Kidney (tissue), 13 donors: ENCODE measurements at regions not wholly inside any gene's neighbourhood (a gene's known extent, or its start where the extent isn't known, plus 50 kb on each side); places are given as distances from the start of the nearest gene placed in this dataset.
A peak's percentile ranks its signal among the peaks of the same experiment; 100 is the strongest.

Source experiments
- DNase-seq, 5 donors: peaks; one replicate each; pipeline ENCODE4 v3.0.0-alpha.2; 2013 to 2020
- FAIRE-seq: peaks from 2 replicates; lab custom pipeline; 2012; peaks lifted over from hg19 to GRCh38; lab: Jason Lieb, UNC
- H3K27ac ChIP-seq, 2 donors: one replicate each; pipeline ENCODE4 v1.7.0; 2013; ENCODE audit warnings: low read depth in 2 of 2, low read length in 2 of 2, inconsistent platforms in 1 of 2
- H3K27me3 ChIP-seq: one replicate; pipeline ENCODE4 v1.7.1; 2013; ENCODE audit warnings: low read length, inconsistent platforms; ENCODE audit not compliant: control insufficient read depth, insufficient read depth
- H3K36me3 ChIP-seq, 3 donors: one replicate each; pipeline versions ENCODE4 v1.7.0 to v1.7.1; 2013; ENCODE audit warnings: low read length in 3 of 3, control low read depth in 1 of 3, inconsistent platforms in 1 of 3; ENCODE audit not compliant: insufficient read depth in 3 of 3, control insufficient read depth in 2 of 3
- H3K4me1 ChIP-seq, 3 donors: one replicate each; pipeline versions ENCODE4 v1.7.0 to v1.7.1; 2013; ENCODE audit warnings: low read length in 3 of 3, inconsistent platforms in 1 of 3, low read depth in 1 of 3; ENCODE audit not compliant: control insufficient read depth in 2 of 3, insufficient read depth in 2 of 3
- H3K4me3 ChIP-seq, 3 donors: one replicate each; pipeline versions ENCODE4 v1.7.0 to v1.8.1; 2013; ENCODE audit warnings: low read length in 3 of 3, control low read depth in 1 of 3, inconsistent platforms in 1 of 3
- H3K9ac ChIP-seq, 3 donors: one replicate each; pipeline versions ENCODE4 v1.7.0 to v1.7.1; 2013; ENCODE audit warnings: low read length in 3 of 3, control low read depth in 1 of 3, inconsistent platforms in 1 of 3
- H3K9me3 ChIP-seq, 3 donors: one replicate each; pipeline versions ENCODE4 v1.7.0 to v1.7.1; 2013; ENCODE audit warnings: low read length in 3 of 3, control low read depth in 1 of 3, inconsistent platforms in 1 of 3; ENCODE audit not compliant: control insufficient read depth in 2 of 3, insufficient read depth in 1 of 3
- CTCF ChIP-seq: IDR thresholded peaks from 3 replicates; pipeline ENCODE4 v1.5.1; 2012; ENCODE audit warnings: mild to moderate bottlenecking, moderate library complexity, borderline replicate concordance; ENCODE audit not compliant: insufficient read depth; ENCODE audit errors: extremely low read depth
- intact Hi-C: fragments of 100-400 bp; cut with DNase I; formaldehyde crosslinking; loops from one replicate; pipeline ENCODE4 v1.11.1; 2022
- donor health status: control.
- donor health status: control.
- donor health status: control.
- donor health status: control.
- donor health status: control.
- donor health status: DM: yes; HTN: yes; CAD: no.
- donor health status: Normal renal cell carcinoma (clear cell type).

DNA sequence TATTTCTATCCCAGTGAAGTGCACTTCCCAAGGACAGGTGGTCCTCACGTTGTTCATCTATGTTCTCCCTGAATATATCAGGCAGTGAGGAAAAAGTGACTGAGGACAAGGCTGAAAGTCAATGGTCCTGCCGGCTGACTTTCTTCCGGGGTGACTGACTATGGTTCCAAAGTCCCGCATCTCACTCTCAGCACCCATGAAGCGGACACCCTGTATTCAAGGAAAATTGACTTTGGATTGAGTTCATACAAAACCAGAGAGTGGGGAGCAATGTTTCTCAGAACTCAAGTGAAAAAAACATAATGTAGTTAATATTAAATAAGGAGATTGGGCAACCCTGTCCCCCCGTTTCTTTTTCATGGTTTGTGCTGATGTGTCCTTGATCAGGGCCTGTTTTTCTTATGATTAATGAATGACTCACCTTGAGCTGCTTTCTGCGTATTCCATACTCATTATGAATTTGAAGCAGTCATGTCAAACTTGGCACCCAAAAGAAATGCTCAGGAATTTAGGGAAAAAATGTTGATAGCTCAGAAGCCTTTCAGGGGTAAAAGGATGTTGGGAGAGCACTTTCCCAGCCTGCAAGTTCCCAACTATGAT is 184.0 kb downstream of the CYLD start:
- DNase-seq (no peak), FAIRE-seq (no peak)
- Histone ChIP-seq H3K4me1 (peaks cover 0 to 24% (median 10%) of the 10 kb centered on the region in 3 donors), H3K27me3 (no peaks in the 10 kb centered on the region), H3K9ac (no peak overlapping the region), H3K27ac (peak overlapping the region; percentile 65 to 70), H3K9me3 (no peaks in the 10 kb centered on the region), H3K4me3 (peak overlapping the region in 1 of 3 donors; percentile 9), H3K36me3 (no peaks in the 10 kb centered on the region)
- intact Hi-C loops = no loop called here
- TF ChIP-seq CTCF = no peak

GRCh38 chr16:50924759-50925545 is 183.1 kb downstream of the CYLD start:
- peak overlapping the region; percentile 47 to 70 for H3K27ac ChIP-seq

DNA sequence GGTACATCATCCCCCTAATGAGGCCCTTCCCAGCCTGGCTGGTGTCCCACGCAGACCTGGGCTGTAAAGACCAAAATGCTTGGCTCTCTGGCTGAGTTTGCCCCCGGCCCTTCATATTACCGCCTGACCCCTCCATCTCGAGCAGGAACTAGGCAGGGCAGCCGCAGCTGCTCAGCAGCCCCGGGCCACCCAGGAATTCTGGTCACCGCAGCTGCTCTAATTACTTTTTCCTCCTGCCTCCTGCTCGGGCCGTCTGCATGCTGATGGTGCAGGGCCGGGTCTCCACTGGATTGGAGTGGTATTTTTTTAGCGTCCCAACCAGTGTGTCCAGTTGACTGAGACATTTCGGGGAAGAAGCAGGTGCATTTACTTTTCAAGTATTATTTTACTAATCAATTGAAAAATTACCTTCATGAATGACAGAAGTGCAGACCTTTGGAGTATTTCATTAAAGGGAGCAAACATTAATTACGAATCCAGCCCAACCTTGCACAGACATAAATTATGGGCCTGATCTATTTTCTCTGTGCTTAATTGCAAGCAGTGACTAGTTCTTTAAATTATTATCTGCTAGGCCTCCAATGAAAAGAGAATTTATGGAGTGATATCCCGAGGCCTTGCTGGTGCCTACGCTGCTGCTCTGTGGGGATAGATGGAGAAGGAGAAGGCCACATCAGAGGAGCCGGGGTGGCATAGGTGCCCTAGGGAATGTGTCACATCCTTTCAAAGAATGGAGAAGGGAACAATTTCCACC is 176.2 kb downstream of the CYLD start:
- DNase-seq (peak in 3 of 5 donors; percentile 27 to 37 (median 37)), FAIRE-seq (no peak)
- Histone ChIP-seq H3K9ac (no peak overlapping the region), H3K4me1 (no peaks in the 10 kb centered on the region), H3K4me3 (no peak overlapping the region), H3K27me3 (no peaks in the 10 kb centered on the region), H3K9me3 (no peaks in the 10 kb centered on the region), H3K36me3 (no peaks in the 10 kb centered on the region), H3K27ac (no peak overlapping the region)
- intact Hi-C loops = no loop called here
- TF ChIP-seq CTCF = no peak

More at GRCh38 chr16:50924759-50925545, 183.1 kb downstream of the CYLD start:
- intact Hi-C loops = no loop called here
- DNase-seq (no peak), FAIRE-seq (no peak)
- no peaks in the 10 kb centered on the region for H3K27me3 ChIP-seq
- H3K36me3 ChIP-seq = no peaks in the 10 kb centered on the region
- H3K4me1 ChIP-seq = peaks cover 0 to 24% (median 10%) of the 10 kb centered on the region in 3 donors
- no peak for TF ChIP-seq CTCF
- H3K9me3 ChIP-seq = no peaks in the 10 kb centered on the region
- H3K4me3 ChIP-seq = no peak overlapping the region
- no peak overlapping the region for H3K9ac ChIP-seq
